HepG2 (cell line): ENCODE measurements at regions not wholly inside any gene's neighbourhood (a gene's known extent, or its start where the extent isn't known, plus 50 kb on each side); places are given as distances from the start of the nearest gene placed in this dataset.

Experiments
- ATAC-seq: fragments of 200-7000 bp; cut with Tn5 transposase; 3 replicates; pipeline ENCODE4 v1.9.1; 2020; ENCODE audit warnings: mild to moderate bottlenecking, moderate library complexity
- BruUV-seq: library from RNA; stranded (reverse); fragments of 400-500 nt; replicated peaks from 2 replicates; lab custom pipeline; 2021; lab: Mats Ljungman, UMichigan
- CTCF ChIA-PET: fragments of 300-600 bp; formaldehyde crosslinking; extraction: SDS; loops from one replicate; lab custom pipeline; 2021; ENCODE audit warnings: low total read pairs, inconsistent platforms, low intra/inter-chr PET ratio; lab: Yijun Ruan, JAX
- POLR2A ChIA-PET: fragments of 350-600 bp; sonication (Branson Sonifier 250); formaldehyde crosslinking; loops from one replicate; lab custom pipeline; 2020; ENCODE audit warnings: antibody characterized with exemption, inconsistent platforms; lab: Yijun Ruan, JAX
- DNase-seq: peaks from one replicate; pipeline ENCODE4 v3.0.0-alpha.2; 2015; ENCODE audit warnings: low spot score
- FAIRE-seq: peaks from 3 replicates; lab custom pipeline; 2011; peaks lifted over from hg19 to GRCh38; lab: Jason Lieb, UNC
- H2AFZ ChIP-seq: one replicate; pipeline ENCODE4 v1.6.1; 2011; ENCODE audit warnings: low read length, inconsistent platforms
- H3K27ac ChIP-seq: fragments of 300-600 bp; 3 replicates; pipeline ENCODE4 v1.8.0; 2011; ENCODE audit warnings: mixed run types, mild to moderate bottlenecking, mixed read lengths, low read length, inconsistent platforms; ENCODE audit not compliant: insufficient read depth; ENCODE audit errors: extremely low read length
- H3K27me3 ChIP-seq, 2 experiments: fragments of 200-600 bp in 1 of 2; 2 replicates in 1 of 2; 3 replicates in 1 of 2; pipeline versions ENCODE4 v1.6.0 to v1.8.0; 2011; ENCODE audit warnings: low read length in 2 of 2, mild to moderate bottlenecking in 2 of 2, moderate library complexity in 2 of 2, inconsistent platforms in 1 of 2; ENCODE audit not compliant: insufficient read depth in 2 of 2, control insufficient read depth in 1 of 2
- H3K36me3 ChIP-seq, 2 experiments: fragments of 200-600 bp in 1 of 2; replicated peaks in 1 of 2; 2 replicates in 1 of 2; 3 replicates in 1 of 2; pipeline versions ENCODE4 v1.5.1 to v1.8.0; 2011; ENCODE audit warnings: low read length in 2 of 2, inconsistent platforms in 1 of 2; ENCODE audit not compliant: insufficient read depth in 2 of 2, control insufficient read depth in 1 of 2
- H3K4me1 ChIP-seq: 2 replicates; pipeline ENCODE4 v1.5.1; 2012; ENCODE audit warnings: low read length, inconsistent platforms; ENCODE audit not compliant: insufficient read depth
- H3K4me2 ChIP-seq: 2 replicates; pipeline ENCODE4 v1.6.0; 2011; ENCODE audit warnings: low read depth, low read length, inconsistent platforms
- H3K4me3 ChIP-seq, 3 experiments: fragments of 200-600 bp in 1 of 3; sonication (generic), shearing (Covaris generic) in 1 of 3; replicated peaks in 1 of 3; 2 replicates each; pipeline ENCODE4 v1.5.1; 2011 to 2016; ENCODE audit warnings: low read length in 3 of 3, inconsistent platforms in 2 of 3, low read depth in 2 of 3, mild to moderate bottlenecking in 2 of 3, control low read depth in 1 of 3, mixed read lengths in 1 of 3; ENCODE audit not compliant: insufficient read depth in 1 of 3
- H3K79me2 ChIP-seq: one replicate; pipeline ENCODE4 v1.6.1; 2011; ENCODE audit warnings: low read length, inconsistent platforms; ENCODE audit not compliant: insufficient read depth
- H3K9ac ChIP-seq: 2 replicates; pipeline ENCODE4 v1.6.0; 2011; ENCODE audit warnings: mild to moderate bottlenecking, low read depth, low read length, inconsistent platforms; ENCODE audit not compliant: insufficient read depth
- H3K9me3 ChIP-seq: 2 replicates; pipeline ENCODE4 v1.5.1; 2012; ENCODE audit warnings: mild to moderate bottlenecking, low read length
- H4K20me1 ChIP-seq: 2 replicates; pipeline ENCODE4 v1.6.0; 2011; ENCODE audit warnings: inconsistent platforms, mild to moderate bottlenecking, low read length, moderate library complexity; ENCODE audit not compliant: insufficient read depth
- AGO2 ChIP-seq: fragments of 200-400 bp; formaldehyde crosslinking; optimal IDR thresholded peaks from 2 replicates; pipeline ENCODE3; 2017; ENCODE audit warnings: mild to moderate bottlenecking, low read depth, low read length, moderate library complexity
- EEA1 ChIP-seq: sonication (generic); formaldehyde crosslinking; IDR thresholded peaks from 2 replicates; pipeline ENCODE4 v1.5.1; 2020; ENCODE audit warnings: mild to moderate bottlenecking, missing genetic modification reagents, borderline replicate concordance
- ETV6 ChIP-seq: sonication (generic); formaldehyde crosslinking; conservative IDR thresholded peaks from 2 replicates; pipeline ENCODE4 v1.4.0; 2020; ENCODE audit warnings: missing genetic modification reagents
- HDAC2 ChIP-seq: sonication (generic); formaldehyde crosslinking; IDR thresholded peaks from 2 replicates; pipeline ENCODE4 v1.4.0; 2020; ENCODE audit warnings: missing genetic modification reagents
- HNF4G ChIP-seq, 2 experiments: sonication (generic) in 1 of 2; formaldehyde crosslinking in 1 of 2; IDR thresholded peaks; 2 replicates each; pipeline versions ENCODE4 v1.4.0 to v1.6.1; 2011 to 2020; ENCODE audit warnings: borderline replicate concordance in 2 of 2, low read depth in 2 of 2, mild to moderate bottlenecking in 2 of 2, low read length in 1 of 2, missing genetic modification reagents in 1 of 2, moderate library complexity in 1 of 2
- HNRNPL ChIP-seq: fragments of 200-400 bp; formaldehyde crosslinking; IDR thresholded peaks from 2 replicates; pipeline ENCODE4 v1.6.1; 2017; ENCODE audit warnings: mild to moderate bottlenecking, low read depth, low read length
- KDM1A ChIP-seq: IDR thresholded peaks from 2 replicates; pipeline ENCODE4 v1.6.1; 2016; ENCODE audit warnings: missing compliant biosample characterization
- MXD4 ChIP-seq: IDR thresholded peaks from 2 replicates; pipeline ENCODE4 v1.6.1; 2016; ENCODE audit warnings: mild to moderate bottlenecking, missing biosample characterization, missing genetic modification reagents
- NR2F1 ChIP-seq, 2 experiments: fragments of 450-650 bp in 1 of 2; formaldehyde crosslinking in 1 of 2; IDR thresholded peaks; 2 replicates each; pipeline versions ENCODE4 v1.5.0 to v1.6.1; 2016 to 2020; ENCODE audit warnings: mild to moderate bottlenecking in 1 of 2, missing compliant biosample characterization in 1 of 2, missing genetic modification reagents in 1 of 2, moderate library complexity in 1 of 2
- PAWR ChIP-seq: sonication (generic); formaldehyde crosslinking; IDR thresholded peaks from 2 replicates; pipeline ENCODE4 v1.4.0; 2020; ENCODE audit warnings: missing genetic modification reagents, mild to moderate bottlenecking, borderline replicate concordance
- RCOR2 ChIP-seq: IDR thresholded peaks from 2 replicates; pipeline ENCODE4 v1.6.1; 2016; ENCODE audit warnings: missing biosample characterization, missing genetic modification reagents
- RELA ChIP-seq: sonication (generic); formaldehyde crosslinking; IDR thresholded peaks from 2 replicates; pipeline ENCODE4 v1.4.0; 2020; ENCODE audit warnings: missing genetic modification reagents
- RNF2 ChIP-seq: fragments of 450-650 bp; conservative IDR thresholded peaks from 2 replicates; pipeline ENCODE4 v1.6.1; 2016; ENCODE audit warnings: low read depth
- RORA ChIP-seq: sonication (generic); formaldehyde crosslinking; IDR thresholded peaks from 2 replicates; pipeline ENCODE4 v1.5.0; 2020; ENCODE audit warnings: mild to moderate bottlenecking, missing genetic modification reagents, moderate library complexity
- SMYD3 ChIP-seq: sonication (generic); formaldehyde crosslinking; IDR thresholded peaks from 2 replicates; pipeline ENCODE4 v1.8.1; 2023; ENCODE audit warnings: mild to moderate bottlenecking, missing genetic modification reagents
- TARDBP ChIP-seq: sonication (generic); formaldehyde crosslinking; IDR thresholded peaks from 2 replicates; pipeline ENCODE4 v1.8.0; 2022; ENCODE audit warnings: mild to moderate bottlenecking, missing genetic modification reagents
- ZNF12 ChIP-seq: sonication (generic); formaldehyde crosslinking; IDR thresholded peaks from 2 replicates; pipeline ENCODE4 v1.5.0; 2020; ENCODE audit warnings: missing genetic modification reagents
- ZNF737 ChIP-seq: sonication (generic); formaldehyde crosslinking; IDR thresholded peaks from 2 replicates; pipeline ENCODE4 v1.5.0; 2020; ENCODE audit warnings: missing genetic modification reagents, mild to moderate bottlenecking, borderline replicate concordance
- ZNF775 ChIP-seq: sonication (generic); formaldehyde crosslinking; IDR thresholded peaks from 2 replicates; pipeline ENCODE4 v1.4.0; 2020; ENCODE audit warnings: missing genetic modification reagents, mild to moderate bottlenecking, moderate library complexity, borderline replicate concordance
- ZNF780A ChIP-seq: sonication (generic); formaldehyde crosslinking; IDR thresholded peaks from 2 replicates; pipeline ENCODE4 v1.8.0; 2022; ENCODE audit warnings: mild to moderate bottlenecking, missing genetic modification reagents, moderate library complexity
- WGBS: methylation state at CpG from one replicate; pipeline ENCODE4 v1.1.6; 2017; ENCODE audit warnings: low lambda C conversion rate; 5-methylcytosine and 5-hydroxymethylcytosine counted together
- in situ Hi-C: cut with HindIII; loops from 2 replicates; pipeline ENCODE4 v1.10.0; 2017; ENCODE audit warnings: low pct_unique_long_range_greater_than_20kb; ENCODE audit not compliant: extremely low pct_ligation_motif_present
- intact Hi-C: fragments of 100-400 bp; cut with micrococcal nuclease; formaldehyde crosslinking; loops from one replicate; pipeline ENCODE4 v1.10.0; 2022; ENCODE audit not compliant: unreplicated experiment
- TF ChIP-seq, protein P1 (sequence below): sonication (generic); formaldehyde crosslinking; IDR thresholded peaks from 2 replicates; pipeline ENCODE4 v1.8.1; 2023; ENCODE audit warnings: missing genetic modification reagents, inconsistent platforms, borderline replicate concordance

DNA sequence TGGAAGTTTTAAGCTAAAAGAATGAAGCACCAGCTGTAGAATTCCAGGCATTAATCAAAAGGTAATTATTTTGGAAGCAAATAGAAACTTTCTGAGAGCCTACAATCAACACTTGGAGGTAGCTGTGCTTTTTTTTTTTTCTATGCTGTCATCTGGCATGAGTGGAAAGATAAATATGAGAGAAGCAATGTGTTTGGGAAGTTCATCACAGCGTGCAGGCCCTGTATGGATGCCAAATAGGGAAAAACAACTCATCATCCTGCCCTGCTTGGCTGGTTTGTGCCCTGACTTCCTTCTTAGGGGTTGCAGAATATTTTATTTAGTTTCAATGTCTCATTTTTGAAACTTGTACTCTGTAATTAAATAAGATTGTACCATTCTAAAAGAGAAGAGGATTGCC, 437.4 kb downstream of the PIK3C3 start:
- Histone ChIP-seq H3K9me3 (peaks cover 12% of the 10 kb centered on the region; the same call in 1 of the 2 replicates), H4K20me1 (no peaks in the 10 kb centered on the region), H3K4me1 (no peaks in the 10 kb centered on the region), H3K27me3 (no peaks in the 10 kb centered on the region), H3K36me3 (no peaks in the 10 kb centered on the region), H3K27ac (no peak overlapping the region), H3K79me2 (no peaks in the 10 kb centered on the region), H3K9ac (no peak overlapping the region), H3K4me3 (no peak overlapping the region), H3K4me2 (no peak overlapping the region), H2AFZ (no peak overlapping the region)
- ChIA-PET CTCF (no interaction called here), POLR2A (no interaction called here)
- DNase-seq (no peak), ATAC-seq (no peak), FAIRE-seq (no peak)
- TF ChIP-seq ZNF775 (CRISPR knock-in tag) = no peak
- TF ChIP-seq SMYD3 = no peak
- no peak for TF ChIP-seq HNRNPL
- TF ChIP-seq RORA (CRISPR knock-in tag) = no peak
- no peak for TF ChIP-seq HDAC2 (CRISPR knock-in tag)
- TF ChIP-seq ZNF12 = no peak
- no peak for TF ChIP-seq NR2F1 (CRISPR knock-in tag; IDR thresholded peaks at IDR 0.05)
- no TSS peak for BruUV-seq
- in situ Hi-C loops = no loop called here
- intact Hi-C loops = no loop called here
- 28% methylated on average over 1 of the region's 1 CpG for WGBS

DNA sequence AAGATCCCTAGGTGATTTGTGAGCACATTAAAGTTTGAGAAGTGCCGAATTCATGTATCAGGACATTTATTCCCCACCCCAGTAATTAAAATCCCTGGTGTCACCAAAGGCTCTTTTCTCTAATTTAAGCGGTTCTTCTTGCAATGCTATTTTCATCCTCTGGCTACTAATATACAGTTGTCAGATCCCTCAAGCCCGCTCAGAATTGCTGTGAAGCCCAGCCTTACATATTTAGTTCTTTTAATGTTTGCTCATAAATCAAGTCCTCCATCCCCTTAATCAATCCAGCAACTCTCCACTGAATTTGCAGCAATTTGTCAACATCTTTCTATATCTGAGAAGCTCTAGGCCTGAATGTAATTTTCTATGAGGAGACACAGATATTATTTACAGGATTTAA, 437.9 kb downstream of the PIK3C3 start:
- in situ Hi-C loops = no loop called here
- intact Hi-C loops = no loop called here
- Histone ChIP-seq H3K4me1 (no peaks in the 10 kb centered on the region), H3K9me3 (peaks cover 12% of the 10 kb centered on the region; the same call in 1 of the 2 replicates), H4K20me1 (no peaks in the 10 kb centered on the region), H3K27me3 (no peaks in the 10 kb centered on the region), H2AFZ (no peak overlapping the region), H3K4me2 (no peak overlapping the region), H3K79me2 (no peaks in the 10 kb centered on the region), H3K4me3 (no peak overlapping the region), H3K9ac (no peak overlapping the region), H3K36me3 (no peaks in the 10 kb centered on the region), H3K27ac (no peak overlapping the region)
- FAIRE-seq (no peak), ATAC-seq (no peak), DNase-seq (no peak)
- ChIA-PET CTCF (no interaction called here), POLR2A (no interaction called here)
- BruUV-seq = no TSS peak
- WGBS = 51% methylated on average over 3 of the region's 3 CpGs
- no peak for TF ChIP-seq ZNF737 (CRISPR knock-in tag)
- no peak for TF ChIP-seq AGO2
- no peak for TF ChIP-seq RELA (CRISPR knock-in tag)
- TF ChIP-seq MXD4 (CRISPR knock-in tag) = no peak
- TF ChIP-seq HNF4G (IDR thresholded peaks at IDR 0.05; ENCODE audit: borderline replicate concordance, low read depth, low read length) = no peak
- no peak for TF ChIP-seq HNF4G (CRISPR knock-in tag; IDR thresholded peaks at IDR 0.05; ENCODE audit: borderline replicate concordance, low read depth)
- TF ChIP-seq KDM1A (CRISPR knock-in tag) = no peak
- TF ChIP-seq EEA1 (CRISPR knock-in tag) = no peak
- TF ChIP-seq ZNF780A (CRISPR knock-in tag) = no peak
- no peak for TF ChIP-seq PAWR (CRISPR knock-in tag)
- TF ChIP-seq TARDBP (CRISPR knock-in tag) = no peak
- TF ChIP-seq NR2F1 (CRISPR knock-in tag; IDR thresholded peaks at IDR 0.05) = no peak
- TF ChIP-seq, protein P1, sequence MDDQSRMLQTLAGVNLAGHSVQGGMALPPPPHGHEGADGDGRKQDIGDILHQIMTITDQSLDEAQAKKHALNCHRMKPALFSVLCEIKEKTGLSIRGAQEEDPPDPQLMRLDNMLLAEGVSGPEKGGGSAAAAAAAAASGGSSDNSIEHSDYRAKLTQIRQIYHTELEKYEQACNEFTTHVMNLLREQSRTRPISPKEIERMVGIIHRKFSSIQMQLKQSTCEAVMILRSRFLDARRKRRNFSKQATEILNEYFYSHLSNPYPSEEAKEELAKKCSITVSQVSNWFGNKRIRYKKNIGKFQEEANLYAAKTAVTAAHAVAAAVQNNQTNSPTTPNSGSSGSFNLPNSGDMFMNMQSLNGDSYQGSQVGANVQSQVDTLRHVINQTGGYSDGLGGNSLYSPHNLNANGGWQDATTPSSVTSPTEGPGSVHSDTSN = no peak
- no peak for TF ChIP-seq RCOR2 (CRISPR knock-in tag)
- TF ChIP-seq RNF2 = no peak
- no peak for TF ChIP-seq ETV6
